GM12865 (cell line): ENCODE measurements at regions not wholly inside any gene's neighbourhood (a gene's known extent, or its start where the extent isn't known, plus 50 kb on each side); places are given as distances from the start of the nearest gene placed in this dataset.

ENCODE experiments used
- DNase-seq: peaks from one replicate; pipeline ENCODE4 v3.0.0; 2010; ENCODE audit warnings: low read depth
- H3K4me3 ChIP-seq: 2 replicates; pipeline ENCODE4 v1.5.1; 2011; ENCODE audit warnings: mild to moderate bottlenecking, low read depth, low read length, control low read depth
- CTCF ChIP-seq: IDR thresholded peaks from 2 replicates; pipeline ENCODE4 v1.5.1; 2011; ENCODE audit warnings: low read length, control low read depth, low read depth, inconsistent platforms; ENCODE audit not compliant: insufficient read depth; ENCODE audit errors: missing control alignments

- no peak for TF ChIP-seq CTCF
- H3K4me3 ChIP-seq = no peak overlapping the region
- DNase-seq = no peak
Measured at GRCh38 chr13:53499576-53500133, 471.0 kb downstream of the OLFM4 start.

- no peak for TF ChIP-seq CTCF
- DNase-seq = no peak
- no peak overlapping the region for H3K4me3 ChIP-seq
Measured at GRCh38 chr13:53501387-53501786, 472.8 kb downstream of the OLFM4 start.

- DNase-seq = no peak
- H3K4me3 ChIP-seq = no peak overlapping the region
- no peak for TF ChIP-seq CTCF
Measured at GRCh38 chr13:53507741-53508140, 479.1 kb downstream of the OLFM4 start.

- no peak for DNase-seq
- H3K4me3 ChIP-seq = no peak overlapping the region
- no peak for TF ChIP-seq CTCF
Measured at GRCh38 chr13:53512635-53513034, 484.0 kb downstream of the OLFM4 start.

GRCh38 chr13:53513226-53513625 is 484.6 kb downstream of the OLFM4 start:
- TF ChIP-seq CTCF = no peak
- no peak overlapping the region for H3K4me3 ChIP-seq
- no peak for DNase-seq

GRCh38 chr13:53520132-53520531 is 491.5 kb downstream of the OLFM4 start:
- DNase-seq = no peak
- TF ChIP-seq CTCF = no peak
- H3K4me3 ChIP-seq = no peak overlapping the region

- no peak overlapping the region for H3K4me3 ChIP-seq
- DNase-seq = no peak
- TF ChIP-seq CTCF = no peak
Measured at GRCh38 chr13:53522034-53522433, 493.4 kb downstream of the OLFM4 start.
